ENCODE measurements at regions not wholly inside any gene's neighbourhood (a gene's known extent, or its start where the extent isn't known, plus 50 kb on each side); places are given as distances from the start of the nearest gene placed in this dataset.

- no peak for FAIRE-seq
Observed at GRCh38 chr4:155430895-155431795, 54.4 kb upstream of the MAP9 start.

GRCh38 chr4:155428128-155428527 lies 51.4 kb upstream of the MAP9 start:
- H3K4me1 ChIP-seq (ENCODE audit: control insufficient read depth in 2 of 3, insufficient read depth in 2 of 3, low read depth in 1 of 3, low read length in 3 of 3) = no peaks in the 10 kb centered on the region
- intact Hi-C loops (cut with DNase I) = no loop called here
- H3K9ac ChIP-seq (ENCODE audit: low read length in 3 of 3) = no peak overlapping the region
- TF ChIP-seq CTCF (IDR thresholded peaks at IDR 0.05; ENCODE audit: borderline replicate concordance, extremely low read depth, insufficient read depth) = no peak
- no peak for FAIRE-seq
- no peak overlapping the region for H3K4me3 ChIP-seq (ENCODE audit: low read length in 3 of 3)
- no peaks in the 10 kb centered on the region for H3K27me3 ChIP-seq (ENCODE audit: control insufficient read depth, insufficient read depth, low read length)
- DNase-seq = no peak
- H3K36me3 ChIP-seq (ENCODE audit: control insufficient read depth in 2 of 3, insufficient read depth in 3 of 3, low read length in 3 of 3) = no peaks in the 10 kb centered on the region
- no peak overlapping the region for H3K27ac ChIP-seq (ENCODE audit: low read depth in 2 of 2, low read length in 2 of 2)
- no peaks in the 10 kb centered on the region for H3K9me3 ChIP-seq (ENCODE audit: control insufficient read depth in 2 of 3, insufficient read depth in 1 of 3, low read length in 3 of 3)

More at GRCh38 chr4:155430895-155431795, 54.4 kb upstream of the MAP9 start:
- Histone ChIP-seq H3K27me3 (ENCODE audit: control insufficient read depth, insufficient read depth, low read length) (no peaks in the 10 kb centered on the region), H3K4me3 (ENCODE audit: low read length in 3 of 3) (no peak overlapping the region), H3K9ac (ENCODE audit: low read length in 3 of 3) (no peak overlapping the region), H3K36me3 (ENCODE audit: control insufficient read depth in 2 of 3, insufficient read depth in 3 of 3, low read length in 3 of 3) (no peaks in the 10 kb centered on the region), H3K9me3 (ENCODE audit: control insufficient read depth in 2 of 3, insufficient read depth in 1 of 3, low read length in 3 of 3) (no peaks in the 10 kb centered on the region), H3K27ac (ENCODE audit: low read depth in 2 of 2, low read length in 2 of 2) (no peak overlapping the region), H3K4me1 (ENCODE audit: control insufficient read depth in 2 of 3, insufficient read depth in 2 of 3, low read depth in 1 of 3, low read length in 3 of 3) (no peaks in the 10 kb centered on the region)
- TF ChIP-seq CTCF (IDR thresholded peaks at IDR 0.05; ENCODE audit: borderline replicate concordance, extremely low read depth, insufficient read depth) = no peak
- intact Hi-C loops (cut with DNase I) = no loop called here
- DNase-seq = no peak

GRCh38 chr4:155426953-155427352 lies 50.2 kb upstream of the MAP9 start:
- no peak overlapping the region for H3K27ac ChIP-seq (ENCODE audit: low read depth in 2 of 2, low read length in 2 of 2)
- intact Hi-C loops (cut with DNase I) = no loop called here
- TF ChIP-seq CTCF (IDR thresholded peaks at IDR 0.05; ENCODE audit: borderline replicate concordance, extremely low read depth, insufficient read depth) = no peak
- no peaks in the 10 kb centered on the region for H3K27me3 ChIP-seq (ENCODE audit: control insufficient read depth, insufficient read depth, low read length)
- H3K9ac ChIP-seq (ENCODE audit: low read length in 3 of 3) = no peak overlapping the region
- no peaks in the 10 kb centered on the region for H3K9me3 ChIP-seq (ENCODE audit: control insufficient read depth in 2 of 3, insufficient read depth in 1 of 3, low read length in 3 of 3)
- no peaks in the 10 kb centered on the region for H3K36me3 ChIP-seq (ENCODE audit: control insufficient read depth in 2 of 3, insufficient read depth in 3 of 3, low read length in 3 of 3)
- no peaks in the 10 kb centered on the region for H3K4me1 ChIP-seq (ENCODE audit: control insufficient read depth in 2 of 3, insufficient read depth in 2 of 3, low read depth in 1 of 3, low read length in 3 of 3)
- H3K4me3 ChIP-seq (ENCODE audit: low read length in 3 of 3) = no peak overlapping the region
- DNase-seq = no peak
- FAIRE-seq = no peak
